PC-3 (cell line): ENCODE measurements at regions not wholly inside any gene's neighbourhood (a gene's known extent, or its start where the extent isn't known, plus 50 kb on each side); places are given as distances from the start of the nearest gene placed in this dataset.

Experiments used
- ATAC-seq: fragments of 200-7000 bp; cut with Tn5 transposase; 2 replicates; pipeline ENCODE4 v1.9.1; 2020; ENCODE audit warnings: mild to moderate bottlenecking, moderate library complexity
- BruUV-seq: library from RNA; stranded (reverse); fragments of 400-500 nt; replicated peaks from 2 replicates; lab custom pipeline; 2021; lab: Mats Ljungman, UMichigan
- CTCF ChIA-PET: fragments of 300-600 bp; sonication (Branson Sonifier 250); formaldehyde crosslinking; loops from one replicate; lab custom pipeline; 2022; ENCODE audit warnings: antibody characterized with exemption; lab: Charles Lee
- POLR2A ChIA-PET: fragments of 300-600 bp; sonication (Branson Sonifier 250); formaldehyde crosslinking; loops from one replicate; lab custom pipeline; 2022; ENCODE audit warnings: antibody characterized with exemption; ENCODE audit not compliant: unreplicated experiment; lab: Charles Lee
- DNase-seq: peaks from one replicate; pipeline ENCODE4 v3.0.0-alpha.2; 2015
- H2AFZ ChIP-seq: fragments of 300-600 bp; sonication (generic); 2 replicates; pipeline ENCODE4 v1.6.0; 2016; ENCODE audit warnings: antibody characterized with exemption, low read length
- H3F3A ChIP-seq: fragments of 300-600 bp; sonication (generic); one replicate; pipeline ENCODE4 v1.6.0; 2017; ENCODE audit warnings: antibody characterized with exemption, low read length, control low read depth, mild to moderate bottlenecking; ENCODE audit not compliant: unreplicated experiment
- H3K27ac ChIP-seq: fragments of 300-600 bp; sonication (generic); 2 replicates; pipeline ENCODE4 v1.5.1; 2016; ENCODE audit warnings: mild to moderate bottlenecking, low read length
- H3K27me3 ChIP-seq: fragments of 300-600 bp; sonication (generic); 2 replicates; pipeline ENCODE4 v1.6.1; 2016; ENCODE audit warnings: low read length, mixed read lengths
- H3K36me3 ChIP-seq: fragments of 300-600 bp; sonication (generic); 2 replicates; pipeline ENCODE4 v1.6.1; 2016; ENCODE audit warnings: low read depth, mixed run types, low read length, mixed read lengths
- H3K4me1 ChIP-seq: fragments of 300-600 bp; sonication (generic); 2 replicates; pipeline ENCODE4 v1.5.1; 2016; ENCODE audit warnings: low read length; ENCODE audit not compliant: insufficient read depth
- H3K4me2 ChIP-seq: fragments of 300-600 bp; sonication (generic); 2 replicates; pipeline ENCODE4 v1.6.0; 2016; ENCODE audit warnings: low read length
- H3K4me3 ChIP-seq: fragments of 300-600 bp; sonication (generic); 2 replicates; pipeline ENCODE4 v1.5.1; 2016; ENCODE audit warnings: mild to moderate bottlenecking, low read length, mixed read lengths
- H3K79me2 ChIP-seq: fragments of 300-600 bp; sonication (generic); 2 replicates; pipeline ENCODE4 v1.6.1; 2017; ENCODE audit warnings: low read length, mixed read lengths
- H3K9ac ChIP-seq: fragments of 300-600 bp; sonication (generic); 2 replicates; pipeline ENCODE4 v1.6.0; 2016; ENCODE audit warnings: mild to moderate bottlenecking, low read length
- H3K9me2 ChIP-seq: fragments of 300-600 bp; sonication (generic); replicated peaks from 2 replicates; pipeline ENCODE4 v1.6.1; 2016; ENCODE audit warnings: mixed run types, low read length, mixed read lengths
- H3K9me3 ChIP-seq: fragments of 300-600 bp; sonication (generic); 2 replicates; pipeline ENCODE4 v1.6.1; 2016; ENCODE audit warnings: low read length, mixed read lengths
- H4K20me1 ChIP-seq: fragments of 300-600 bp; sonication (generic); 2 replicates; pipeline ENCODE4 v1.6.1; 2016; ENCODE audit warnings: low read length, mixed read lengths
- CTCF ChIP-seq: fragments of 300-600 bp; sonication (generic); conservative IDR thresholded peaks from 2 replicates; pipeline ENCODE4 v1.5.1; 2017; ENCODE audit warnings: antibody characterized with exemption, low read depth, mild to moderate bottlenecking, low read length
- EZH2 ChIP-seq: fragments of 300-600 bp; sonication (generic); IDR thresholded peaks from one replicate; pipeline ENCODE4 v1.6.1; 2017; ENCODE audit warnings: antibody characterized with exemption, mild to moderate bottlenecking, low read length; ENCODE audit not compliant: unreplicated experiment
- EZH2phosphoT487 ChIP-seq: fragments of 300-600 bp; sonication (generic); IDR thresholded peaks from 2 replicates; pipeline ENCODE4 v1.6.1; 2018; ENCODE audit warnings: mild to moderate bottlenecking, antibody characterized with exemption, low read length, borderline replicate concordance
- intact Hi-C: fragments of 100-400 bp; cut with micrococcal nuclease; formaldehyde crosslinking; loops from 2 replicates; pipeline ENCODE4 v1.9.0; 2023

DNA sequence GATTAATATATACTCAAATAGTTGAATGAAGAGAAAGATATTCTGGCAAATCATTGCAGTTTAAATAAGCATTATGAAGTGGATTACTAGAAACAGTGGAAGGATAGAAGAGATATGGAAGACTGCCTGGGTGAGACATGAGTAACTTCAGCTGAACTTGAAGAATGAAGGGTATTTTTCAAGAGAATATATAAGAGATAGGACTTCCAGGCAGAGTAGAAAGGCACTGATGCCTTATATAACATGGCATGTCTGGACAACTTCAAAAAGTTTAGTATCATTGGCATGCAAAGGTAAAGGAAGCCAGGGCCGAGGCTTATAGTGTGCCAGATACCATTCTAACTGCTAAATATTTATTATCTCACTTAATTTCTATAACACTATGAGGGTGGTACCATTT, 126.5 kb upstream of the SLC7A14 start:
- Histone ChIP-seq H3K27ac (no peak overlapping the region), H3K9me3 (peaks cover 10% of the 10 kb centered on the region), H3K9ac (no peak overlapping the region), H2AFZ (no peak overlapping the region), H4K20me1 (no peaks in the 10 kb centered on the region), H3K4me3 (no peak overlapping the region), H3K9me2 (no peaks in the 10 kb centered on the region), H3K4me1 (peaks cover 33% of the 10 kb centered on the region), H3F3A (peaks cover 15% of the 10 kb centered on the region), H3K79me2 (no peaks in the 10 kb centered on the region), H3K4me2 (no peak overlapping the region), H3K36me3 (peaks cover 8% of the 10 kb centered on the region; the same call in 1 of the 2 replicates), H3K27me3 (no peaks in the 10 kb centered on the region)
- intact Hi-C loops: no loop called here
- POLR2A ChIA-PET: no interaction called here
- BruUV-seq: no TSS peak
- TF ChIP-seq EZH2phosphoT487 (no peak), EZH2 (no peak), CTCF (no peak)
- DNase-seq: no peak
- CTCF ChIA-PET: no interaction called here
- no peak for ATAC-seq

DNA sequence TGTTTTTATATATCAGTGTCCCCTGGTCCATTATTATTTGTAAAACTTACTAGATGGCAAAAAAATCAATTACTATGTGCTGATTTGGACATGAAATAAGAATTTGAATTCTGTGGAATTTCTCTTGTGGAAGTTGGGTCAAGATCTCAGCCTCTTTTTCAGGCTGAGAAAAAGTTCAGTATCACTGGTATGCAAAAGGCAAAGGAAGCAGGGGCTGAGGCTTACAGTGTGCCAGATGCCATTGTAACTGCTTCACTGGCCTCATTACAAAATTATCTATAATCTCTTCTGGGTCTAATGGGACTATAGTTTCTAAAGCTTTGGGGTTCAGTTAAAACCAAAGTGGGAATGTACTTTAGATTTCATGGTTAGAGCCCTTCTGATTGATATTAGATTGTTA, 125.9 kb upstream of the SLC7A14 start:
- Histone ChIP-seq H3K27ac (no peak overlapping the region), H3K9me2 (no peaks in the 10 kb centered on the region), H4K20me1 (no peaks in the 10 kb centered on the region), H3K4me2 (no peak overlapping the region), H3K4me3 (no peak overlapping the region), H3F3A (peaks cover 15% of the 10 kb centered on the region), H3K79me2 (no peaks in the 10 kb centered on the region), H2AFZ (no peak overlapping the region), H3K36me3 (peaks cover 8% of the 10 kb centered on the region; the same call in 1 of the 2 replicates), H3K9me3 (peaks cover 10% of the 10 kb centered on the region), H3K27me3 (no peaks in the 10 kb centered on the region), H3K9ac (no peak overlapping the region), H3K4me1 (peaks cover 38% of the 10 kb centered on the region)
- no peak for ATAC-seq
- CTCF ChIA-PET: no interaction called here
- no TSS peak for BruUV-seq
- DNase-seq: no peak
- POLR2A ChIA-PET: no interaction called here
- intact Hi-C loops: no loop called here
- TF ChIP-seq CTCF (no peak), EZH2phosphoT487 (no peak), EZH2 (no peak)

GRCh38 chr3:170709046-170709445, 123.2 kb upstream of the SLC7A14 start:
- no peak overlapping the region for H3K9ac ChIP-seq
- DNase-seq (peak; percentile 35), ATAC-seq (no peak)
- H3K9me2 ChIP-seq: no peaks in the 10 kb centered on the region
- H3K4me2 ChIP-seq: no peak overlapping the region
- H3K9me3 ChIP-seq: peaks cover 10% of the 10 kb centered on the region
- peaks cover 8% of the 10 kb centered on the region; the same call in 1 of the 2 replicates for H3K36me3 ChIP-seq
- ChIA-PET POLR2A (no interaction called here), CTCF (no interaction called here)
- no peaks in the 10 kb centered on the region for H3K27me3 ChIP-seq
- H2AFZ ChIP-seq: no peak overlapping the region
- no TSS peak for BruUV-seq
- H3K79me2 ChIP-seq: no peaks in the 10 kb centered on the region
- TF ChIP-seq CTCF: no peak
- TF ChIP-seq EZH2: no peak
- TF ChIP-seq EZH2phosphoT487: no peak
- no peak overlapping the region for H3K27ac ChIP-seq
- intact Hi-C loops: no loop called here
- H3F3A ChIP-seq: peaks cover 5% of the 10 kb centered on the region
- H3K4me1 ChIP-seq: peaks cover 27% of the 10 kb centered on the region
- no peak overlapping the region for H3K4me3 ChIP-seq
- H4K20me1 ChIP-seq: no peaks in the 10 kb centered on the region
